ENCODE measurements at regions not wholly inside any gene's neighbourhood (a gene's known extent, or its start where the extent isn't known, plus 50 kb on each side); places are given as distances from the start of the nearest gene placed in this dataset.

- DNase-seq: no peak
Measured at GRCh38 chr5:73373814-73374510, 74.6 kb downstream of the FOXD1 start.

DNA sequence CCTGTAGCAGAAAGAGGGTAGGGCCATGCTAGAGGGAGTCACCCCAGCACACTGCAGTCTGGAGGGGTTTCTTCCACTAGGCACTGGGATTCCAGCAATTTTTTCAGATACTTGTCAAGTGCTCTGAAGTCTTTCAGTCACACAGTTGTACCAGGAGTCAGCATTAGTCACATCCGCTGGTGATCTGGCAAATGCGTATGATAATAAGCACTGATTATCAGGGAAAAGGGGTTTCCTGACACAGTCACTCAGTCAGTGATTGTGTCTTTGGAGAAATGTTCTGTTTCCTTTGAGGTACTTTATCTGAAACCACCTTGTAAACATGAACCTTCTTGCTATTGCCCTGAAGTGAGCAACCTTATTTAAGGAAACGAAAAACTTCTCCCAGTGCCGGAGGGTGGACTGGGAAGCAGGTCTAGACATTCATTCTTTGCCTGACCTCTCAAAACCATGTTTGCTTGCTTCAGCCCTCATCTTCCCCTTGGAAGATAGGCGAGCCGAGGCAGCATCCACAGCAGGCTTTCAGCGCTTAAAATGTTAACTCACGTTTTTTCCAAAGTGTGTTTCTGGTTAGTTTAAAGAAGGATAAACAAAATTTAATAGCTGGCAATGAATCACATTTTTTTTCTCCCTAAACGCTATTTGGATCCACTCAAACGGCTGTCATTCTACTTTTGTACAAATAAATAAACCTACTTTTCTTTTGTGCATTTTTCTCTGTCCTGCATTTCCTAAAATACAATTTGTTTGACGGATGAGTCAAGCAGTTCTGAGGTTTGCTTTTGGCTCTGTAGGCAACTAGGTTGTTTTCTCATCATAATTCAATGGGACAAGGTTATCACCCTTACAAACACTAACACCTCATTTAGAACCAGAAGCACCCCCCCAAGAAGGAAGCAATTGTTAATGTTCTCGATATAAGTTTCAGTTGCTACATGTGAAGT is 77.7 kb downstream of the FOXD1 start:
- DNase-seq: no peak

DNA sequence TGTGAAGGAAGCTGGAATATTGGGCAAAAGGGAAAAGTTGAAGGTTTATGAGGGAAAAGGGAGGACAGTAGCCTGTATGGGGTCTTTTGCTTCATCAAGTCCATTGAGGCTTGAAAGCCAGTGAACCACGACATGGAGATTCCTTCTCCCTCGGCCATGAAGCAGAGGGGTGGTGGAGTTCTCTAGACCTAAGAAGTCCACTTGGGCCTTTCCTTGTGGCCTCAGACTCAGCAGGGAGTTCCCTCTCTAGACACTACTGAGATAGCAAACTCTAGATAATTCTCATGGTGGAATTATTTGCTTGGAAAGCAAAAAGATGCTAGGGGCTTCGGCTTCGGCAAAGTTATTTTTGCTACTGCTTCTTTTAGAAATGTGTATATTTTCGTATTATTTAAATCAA is 78.5 kb downstream of the FOXD1 start:
- DNase-seq: no peak

- DNase-seq: no peak
Measured at GRCh38 chr5:73369278-73369677, 79.3 kb downstream of the FOXD1 start.

DNA sequence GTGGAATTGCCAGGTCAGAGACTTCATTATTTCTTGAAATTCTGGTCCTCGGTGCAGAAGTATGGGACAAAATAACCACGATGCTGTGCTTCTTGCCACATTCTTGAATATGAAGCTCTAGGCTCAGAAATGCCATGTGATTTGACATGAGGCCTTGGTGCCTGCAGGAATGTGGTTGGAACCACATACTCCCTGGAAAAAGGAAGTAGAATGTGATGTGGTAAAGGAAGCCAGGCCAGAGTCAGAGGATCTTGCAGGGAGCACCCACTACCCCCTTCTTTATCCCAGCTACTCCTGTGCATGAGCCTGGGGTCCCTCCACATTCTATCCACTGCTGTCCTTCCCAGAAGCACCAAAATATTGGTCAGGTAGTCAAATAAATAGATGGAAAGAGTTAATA is 80.9 kb downstream of the FOXD1 start:
- DNase-seq: no peak

- DNase-seq: no peak
Measured at GRCh38 chr5:73365990-73366667, 82.4 kb downstream of the FOXD1 start.

GRCh38 chr5:73365301-73365853 is 83.2 kb downstream of the FOXD1 start:
- DNase-seq: no peak

DNA sequence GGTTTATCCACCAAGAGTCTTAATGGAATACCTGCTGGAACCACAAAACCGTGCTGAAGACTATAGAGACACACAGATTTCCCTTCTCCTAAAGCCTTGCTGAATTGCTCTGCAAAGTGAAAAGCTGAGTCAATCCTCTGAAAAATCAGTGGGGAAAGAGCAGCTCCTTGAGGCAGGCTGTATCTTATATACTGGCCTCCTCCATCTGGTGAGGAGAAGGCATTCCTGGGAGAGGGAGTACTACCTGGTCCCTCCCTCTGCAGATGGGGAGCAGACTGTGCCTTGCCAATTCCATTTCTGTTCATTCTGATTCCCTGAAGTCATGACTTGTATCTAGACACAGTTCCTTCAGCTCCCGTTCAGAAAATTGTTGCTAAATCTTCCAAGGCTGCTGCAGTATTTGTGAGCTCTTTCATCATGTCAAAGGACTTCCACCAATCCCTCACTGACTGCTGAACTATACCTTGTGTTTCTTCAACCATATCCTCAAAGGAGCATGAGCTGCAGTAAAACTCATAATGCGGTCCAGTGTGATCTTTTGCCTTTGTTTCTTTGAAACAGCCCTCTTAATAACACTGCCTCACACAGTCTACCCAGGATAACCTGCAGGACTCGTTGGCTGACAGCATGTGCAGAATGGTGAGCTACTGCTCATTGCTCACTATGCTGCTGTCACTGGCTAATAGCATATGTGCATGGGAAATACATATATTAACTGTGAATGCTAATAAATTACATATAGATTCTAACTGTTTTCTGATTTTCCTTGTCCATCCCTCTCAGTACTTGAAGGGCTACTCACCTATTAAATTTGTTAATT is 84.5 kb downstream of the FOXD1 start:
- DNase-seq: no peak

- DNase-seq: no peak
Measured at GRCh38 chr5:73359395-73359794, 89.2 kb downstream of the FOXD1 start.

GRCh38 chr5:73358366-73358765 is 90.2 kb downstream of the FOXD1 start:
- no peak for DNase-seq

DNA sequence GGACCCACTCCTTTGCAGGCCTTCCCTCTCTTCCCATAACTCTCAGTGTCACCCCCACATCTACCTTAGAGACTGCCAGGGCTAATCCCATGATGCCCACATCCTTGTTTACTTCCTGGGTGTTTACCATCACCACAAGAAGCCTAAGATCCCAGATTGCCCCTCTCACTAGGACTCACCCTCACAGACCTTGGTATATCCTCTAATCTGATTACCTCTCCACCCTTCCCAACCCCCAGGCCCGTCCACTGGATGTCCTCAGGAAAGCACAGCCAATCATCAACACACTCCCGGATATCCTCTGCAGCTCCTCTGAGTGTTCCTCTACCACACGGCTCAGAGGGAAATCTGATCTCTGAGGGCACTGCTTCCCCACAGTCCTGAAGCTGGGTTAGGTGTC is 91.0 kb downstream of the FOXD1 start:
- no peak for DNase-seq

- no peak for DNase-seq
Measured at GRCh38 chr5:73355108-73355507, 93.5 kb downstream of the FOXD1 start.

DNA sequence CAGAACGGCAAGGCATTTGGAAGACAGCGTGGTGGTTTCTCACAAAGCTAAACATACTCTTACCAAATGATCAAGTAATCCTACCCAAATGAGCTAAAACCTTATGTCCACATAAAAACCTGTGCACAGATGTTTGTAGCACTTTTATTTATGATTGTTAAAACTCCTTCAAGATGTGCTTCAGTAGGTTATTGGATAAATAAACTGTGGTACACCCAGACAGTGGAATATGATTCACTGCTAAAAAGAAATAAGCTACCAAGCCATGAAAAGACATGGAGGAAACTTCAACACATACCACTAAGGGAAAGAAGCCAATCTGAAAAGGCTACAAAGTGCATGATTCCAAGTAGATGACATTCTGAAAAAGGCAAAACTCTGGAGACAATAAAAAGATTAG is 94.2 kb downstream of the FOXD1 start:
- no peak for DNase-seq

DNA sequence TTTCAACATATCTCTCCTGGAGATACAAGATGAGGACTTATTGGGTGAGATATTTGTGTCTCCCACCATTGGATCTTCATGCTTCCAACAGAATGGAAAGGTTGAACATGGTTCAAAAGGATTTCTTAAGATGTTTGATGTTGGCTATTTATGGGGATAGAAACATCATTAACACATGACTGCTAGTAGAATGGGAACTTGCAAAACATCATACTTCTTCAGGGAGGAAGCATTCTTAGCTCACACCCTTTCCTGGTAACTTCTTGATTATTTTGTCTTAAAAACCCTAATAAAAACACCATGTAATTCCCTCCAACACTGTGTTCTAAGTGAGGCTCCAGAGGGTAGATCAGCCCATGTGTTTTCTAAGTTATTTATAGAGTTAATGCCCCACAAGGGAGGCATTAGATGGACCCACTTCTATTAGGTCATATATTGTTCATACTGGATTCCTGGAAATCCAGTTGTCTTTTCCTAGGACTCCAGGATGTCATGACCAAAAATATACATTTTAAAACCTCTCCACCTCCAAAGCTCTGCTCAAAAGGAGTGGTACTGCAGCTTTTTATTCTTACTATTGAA is 95.8 kb downstream of the FOXD1 start:
- DNase-seq: no peak

DNA sequence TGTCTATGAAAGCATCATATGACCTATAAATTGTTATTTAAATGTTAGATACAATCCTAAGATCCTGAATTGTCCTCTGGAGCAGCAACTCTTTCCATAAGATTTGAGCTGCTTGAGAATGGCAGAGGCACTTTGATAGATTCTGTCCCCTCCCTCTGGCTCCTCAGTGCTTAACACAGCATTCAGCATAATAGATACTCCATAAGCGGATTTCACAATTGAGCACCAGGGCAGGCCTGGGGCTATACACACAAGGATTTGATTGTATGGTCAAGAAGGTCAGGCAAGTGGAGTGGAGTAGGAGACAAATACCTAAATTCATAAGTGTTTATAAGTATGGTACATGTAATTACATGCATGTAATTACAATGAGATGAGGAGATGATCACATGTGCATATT is 96.3 kb downstream of the FOXD1 start:
- DNase-seq: no peak

- no peak for DNase-seq
Measured at GRCh38 chr5:73351593-73351992, 97.0 kb downstream of the FOXD1 start.

DNA sequence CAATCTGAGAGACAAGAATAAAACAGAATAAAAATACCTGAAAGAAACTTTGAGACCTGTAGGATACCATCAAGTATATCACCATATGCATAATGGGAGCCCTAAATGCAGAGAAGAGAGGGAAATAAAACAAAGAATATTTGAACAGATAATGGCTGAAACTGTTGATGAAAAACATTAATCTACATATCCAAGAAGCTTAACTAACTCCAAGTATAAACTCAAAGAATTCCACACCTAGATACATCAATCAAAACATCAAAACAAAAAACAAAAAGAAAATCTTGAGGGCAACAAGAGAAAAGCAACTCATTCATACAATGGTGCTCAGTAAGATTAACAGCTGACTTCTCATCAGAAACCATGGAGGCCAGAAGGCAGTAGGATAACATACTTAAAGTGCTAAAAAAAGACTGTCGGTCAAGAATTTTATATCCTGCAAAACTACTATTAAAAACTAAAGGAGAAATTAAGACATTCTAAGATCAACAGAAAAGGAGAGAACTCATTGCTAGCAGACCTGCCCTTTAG is 101.6 kb downstream of the FOXD1 start:
- no peak for DNase-seq

GRCh38 chr5:73344835-73345234 is 103.7 kb downstream of the FOXD1 start:
- DNase-seq: no peak

GRCh38 chr5:73339711-73340110 is 108.9 kb downstream of the FOXD1 start:
- DNase-seq: no peak

- no peak for DNase-seq
Measured at GRCh38 chr5:73339051-73339575, 109.5 kb downstream of the FOXD1 start.

GRCh38 chr5:73338256-73339050 is 110.1 kb downstream of the FOXD1 start:
- no peak for DNase-seq
